HCT116 (cell line): ENCODE measurements at regions not wholly inside any gene's neighbourhood (a gene's known extent, or its start where the extent isn't known, plus 50 kb on each side); places are given as distances from the start of the nearest gene placed in this dataset.

Experiments used
- POLR2A ChIP-seq: IDR thresholded peaks from 2 replicates; pipeline ENCODE4 v1.7.0; 2011; ENCODE audit warnings: borderline replicate concordance; ENCODE audit not compliant: insufficient read depth, insufficient read length; ENCODE audit errors: extremely low read depth
- POLR2AphosphoS5 ChIP-seq: IDR thresholded peaks from 2 replicates; pipeline ENCODE4 v1.6.1; 2011; ENCODE audit warnings: mild to moderate bottlenecking, low read depth, low read length, moderate library complexity
- RAD21 ChIP-seq: IDR thresholded peaks from 2 replicates; pipeline ENCODE4 v1.6.1; 2012; ENCODE audit warnings: low read depth, mild to moderate bottlenecking
- SIN3A ChIP-seq: IDR thresholded peaks from 2 replicates; pipeline ENCODE4 v1.6.1; 2012; ENCODE audit warnings: low read depth
- TCF7L2 ChIP-seq: IDR thresholded peaks from 2 replicates; pipeline ENCODE4 v1.7.0; 2011; ENCODE audit warnings: borderline replicate concordance, inconsistent platforms; ENCODE audit not compliant: insufficient read depth, insufficient read length; ENCODE audit errors: extremely low read depth
- ZNF274 ChIP-seq: fragments of 200-500 bp; sonication (Bioruptor generic); IDR thresholded peaks from 2 replicates; pipeline ENCODE4 v1.6.1; 2014; ENCODE audit warnings: mild to moderate bottlenecking, low read depth, low read length, inconsistent platforms
- TF ChIP-seq, protein P1 (sequence below), 3 experiments: fragments of 200-600 bp in 1 of 3; sonication (generic) in 1 of 3; IDR thresholded peaks in 2 of 3; conservative IDR thresholded peaks in 1 of 3; 2 replicates each; pipeline ENCODE4 v1.5.1; 2012 to 2017; ENCODE audit warnings: low read depth in 2 of 3, low read length in 2 of 3, antibody characterized with exemption in 1 of 3, borderline replicate concordance in 1 of 3, control low read depth in 1 of 3, mild to moderate bottlenecking in 1 of 3, mixed read lengths in 1 of 3, mixed run types in 1 of 3, moderate library complexity in 1 of 3; ENCODE audit not compliant: insufficient read depth in 1 of 3
- TF ChIP-seq, protein P2 (sequence below): IDR thresholded peaks from 2 replicates; pipeline ENCODE4 v1.6.1; 2012
- TF ChIP-seq, protein P3 (sequence below): IDR thresholded peaks from 2 replicates; pipeline ENCODE4 v1.6.1; 2011; ENCODE audit warnings: mild to moderate bottlenecking, low read length, moderate library complexity; ENCODE audit not compliant: insufficient replicate concordance; ENCODE audit errors: extremely low read depth

DNA sequence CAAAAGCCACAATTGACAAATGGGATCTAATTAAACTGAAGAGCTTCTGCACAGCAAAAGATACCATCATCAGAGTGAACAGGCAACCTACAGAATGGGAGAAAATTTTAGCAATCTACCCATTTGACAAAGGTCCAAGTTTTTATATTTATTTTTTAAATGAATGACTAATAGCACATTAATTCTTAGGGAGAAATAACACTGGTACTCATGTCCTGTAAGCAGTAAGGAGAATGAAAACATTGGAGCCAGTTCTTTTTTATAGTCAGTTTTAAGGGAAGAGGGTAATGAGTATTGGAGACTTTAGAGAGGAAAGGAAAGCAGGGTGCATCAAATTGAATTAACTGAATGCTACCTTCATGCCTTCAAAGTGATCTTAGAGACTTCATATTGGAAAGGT lies 404.7 kb upstream of the TGFBR2 start:
- TF ChIP-seq, protein P1, sequence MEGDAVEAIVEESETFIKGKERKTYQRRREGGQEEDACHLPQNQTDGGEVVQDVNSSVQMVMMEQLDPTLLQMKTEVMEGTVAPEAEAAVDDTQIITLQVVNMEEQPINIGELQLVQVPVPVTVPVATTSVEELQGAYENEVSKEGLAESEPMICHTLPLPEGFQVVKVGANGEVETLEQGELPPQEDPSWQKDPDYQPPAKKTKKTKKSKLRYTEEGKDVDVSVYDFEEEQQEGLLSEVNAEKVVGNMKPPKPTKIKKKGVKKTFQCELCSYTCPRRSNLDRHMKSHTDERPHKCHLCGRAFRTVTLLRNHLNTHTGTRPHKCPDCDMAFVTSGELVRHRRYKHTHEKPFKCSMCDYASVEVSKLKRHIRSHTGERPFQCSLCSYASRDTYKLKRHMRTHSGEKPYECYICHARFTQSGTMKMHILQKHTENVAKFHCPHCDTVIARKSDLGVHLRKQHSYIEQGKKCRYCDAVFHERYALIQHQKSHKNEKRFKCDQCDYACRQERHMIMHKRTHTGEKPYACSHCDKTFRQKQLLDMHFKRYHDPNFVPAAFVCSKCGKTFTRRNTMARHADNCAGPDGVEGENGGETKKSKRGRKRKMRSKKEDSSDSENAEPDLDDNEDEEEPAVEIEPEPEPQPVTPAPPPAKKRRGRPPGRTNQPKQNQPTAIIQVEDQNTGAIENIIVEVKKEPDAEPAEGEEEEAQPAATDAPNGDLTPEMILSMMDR (IDR thresholded peaks at IDR 0.05 in 2 of 3, conservative IDR thresholded peaks at IDR 0.05 in 1 of 3; ENCODE audit: borderline replicate concordance in 1 of 3, insufficient read depth in 1 of 3, low read depth in 2 of 3, low read length in 2 of 3): no peak
- TF ChIP-seq POLR2A: no peak
- no peak for TF ChIP-seq TCF7L2
- no peak for TF ChIP-seq RAD21
- no peak for TF ChIP-seq ZNF274
- TF ChIP-seq POLR2AphosphoS5: no peak
- TF ChIP-seq, protein P2, sequence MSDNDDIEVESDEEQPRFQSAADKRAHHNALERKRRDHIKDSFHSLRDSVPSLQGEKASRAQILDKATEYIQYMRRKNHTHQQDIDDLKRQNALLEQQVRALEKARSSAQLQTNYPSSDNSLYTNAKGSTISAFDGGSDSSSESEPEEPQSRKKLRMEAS: no peak
- TF ChIP-seq SIN3A: no peak
- TF ChIP-seq, protein P3, sequence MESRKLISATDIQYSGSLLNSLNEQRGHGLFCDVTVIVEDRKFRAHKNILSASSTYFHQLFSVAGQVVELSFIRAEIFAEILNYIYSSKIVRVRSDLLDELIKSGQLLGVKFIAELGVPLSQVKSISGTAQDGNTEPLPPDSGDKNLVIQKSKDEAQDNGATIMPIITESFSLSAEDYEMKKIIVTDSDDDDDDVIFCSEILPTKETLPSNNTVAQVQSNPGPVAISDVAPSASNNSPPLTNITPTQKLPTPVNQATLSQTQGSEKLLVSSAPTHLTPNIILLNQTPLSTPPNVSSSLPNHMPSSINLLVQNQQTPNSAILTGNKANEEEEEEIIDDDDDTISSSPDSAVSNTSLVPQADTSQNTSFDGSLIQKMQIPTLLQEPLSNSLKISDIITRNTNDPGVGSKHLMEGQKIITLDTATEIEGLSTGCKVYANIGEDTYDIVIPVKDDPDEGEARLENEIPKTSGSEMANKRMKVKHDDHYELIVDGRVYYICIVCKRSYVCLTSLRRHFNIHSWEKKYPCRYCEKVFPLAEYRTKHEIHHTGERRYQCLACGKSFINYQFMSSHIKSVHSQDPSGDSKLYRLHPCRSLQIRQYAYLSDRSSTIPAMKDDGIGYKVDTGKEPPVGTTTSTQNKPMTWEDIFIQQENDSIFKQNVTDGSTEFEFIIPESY: no peak
